Smooth muscle cell (in vitro differentiated cells): ENCODE measurements at regions not wholly inside any gene's neighbourhood (a gene's known extent, or its start where the extent isn't known, plus 50 kb on each side); places are given as distances from the start of the nearest gene placed in this dataset.

Experiments used
- DNase-seq: peaks from one replicate; lab custom pipeline; 2025; ENCODE audit not compliant: unreplicated experiment; lab: John Stamatoyannopoulos, UW
- H2AFZ ChIP-seq: fragments of 200-600 bp; sonication (generic); 2 replicates; pipeline ENCODE4 v1.6.0; 2016; ENCODE audit warnings: antibody characterized with exemption, low read depth, mild to moderate bottlenecking
- H3F3A ChIP-seq: fragments of 200-600 bp; sonication (generic); 2 replicates; pipeline ENCODE4 v1.6.0; 2017; ENCODE audit warnings: antibody characterized with exemption, low read depth
- H3K27ac ChIP-seq: fragments of 200-600 bp; sonication (generic); 2 replicates; pipeline ENCODE4 v1.5.1; 2016; ENCODE audit warnings: low read depth, mild to moderate bottlenecking
- H3K27me3 ChIP-seq: fragments of 200-600 bp; sonication (generic); 2 replicates; pipeline ENCODE4 v1.6.1; 2016; ENCODE audit warnings: low read depth, mild to moderate bottlenecking
- H3K36me3 ChIP-seq: fragments of 200-600 bp; sonication (generic); 2 replicates; pipeline ENCODE4 v1.5.1; 2016; ENCODE audit warnings: low read depth
- H3K4me1 ChIP-seq: fragments of 200-600 bp; sonication (generic); 2 replicates; pipeline ENCODE4 v1.5.1; 2016; ENCODE audit warnings: low read depth
- H3K4me2 ChIP-seq: fragments of 200-600 bp; sonication (generic); 2 replicates; pipeline ENCODE4 v1.6.0; 2016; ENCODE audit warnings: mild to moderate bottlenecking
- H3K4me3 ChIP-seq: fragments of 200-600 bp; sonication (generic); 2 replicates; pipeline ENCODE4 v1.5.1; 2016; ENCODE audit warnings: mild to moderate bottlenecking
- H3K79me2 ChIP-seq: fragments of 200-600 bp; sonication (generic); 2 replicates; pipeline ENCODE4 v1.6.0; 2016; ENCODE audit warnings: low read depth, mild to moderate bottlenecking
- H3K9ac ChIP-seq: fragments of 200-600 bp; sonication (generic); 2 replicates; pipeline ENCODE4 v1.6.0; 2016; ENCODE audit warnings: low read depth
- H3K9me3 ChIP-seq: fragments of 200-600 bp; sonication (generic); replicated peaks from 2 replicates; pipeline ENCODE4 v1.5.1; 2016; ENCODE audit warnings: low read depth
- H4K20me1 ChIP-seq: fragments of 200-600 bp; sonication (generic); 2 replicates; pipeline ENCODE4 v1.6.0; 2016; ENCODE audit warnings: low read depth
- CTCF ChIP-seq: fragments of 200-600 bp; sonication (generic); IDR thresholded peaks from 2 replicates; pipeline ENCODE4 v1.5.1; 2017; ENCODE audit warnings: borderline replicate concordance, mild to moderate bottlenecking, antibody characterized with exemption; ENCODE audit not compliant: insufficient read depth, poor library complexity, severe bottlenecking
- WGBS: methylation state at CpG from one replicate; pipeline ENCODE4 v1.1.7; 2016; ENCODE audit warnings: low lambda C conversion rate; 5-methylcytosine and 5-hydroxymethylcytosine counted together

DNA sequence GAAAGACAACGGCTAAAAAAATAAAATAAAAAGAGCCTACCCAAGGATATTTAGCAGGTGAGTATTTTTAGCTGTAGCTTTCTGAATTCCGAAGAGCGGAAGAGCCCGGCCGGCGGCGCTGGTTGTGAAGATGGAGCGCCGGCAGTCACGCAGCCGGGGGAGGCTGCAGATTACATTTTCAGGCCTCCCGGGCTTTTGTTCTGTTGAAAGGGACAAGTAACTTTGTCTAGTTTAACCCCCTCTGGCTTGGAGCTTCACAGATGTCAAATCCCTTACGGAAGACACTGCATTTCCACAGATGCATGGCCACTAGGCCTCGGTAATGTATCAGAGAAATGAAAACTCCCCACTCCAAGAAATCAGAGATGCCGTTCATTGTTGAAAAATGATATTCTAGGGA lies 497.6 kb upstream of the MKI67 start:
- WGBS = 97% methylated on average over 15 of the region's 15 CpGs
- H2AFZ ChIP-seq = no peak overlapping the region
- no peak overlapping the region for H3K27ac ChIP-seq
- no peak overlapping the region for H3K9ac ChIP-seq
- H3F3A ChIP-seq = no peaks in the 10 kb centered on the region
- no peaks in the 10 kb centered on the region for H4K20me1 ChIP-seq
- H3K9me3 ChIP-seq = no peaks in the 10 kb centered on the region
- TF ChIP-seq CTCF = no peak
- H3K4me2 ChIP-seq = no peak overlapping the region
- H3K36me3 ChIP-seq = no peaks in the 10 kb centered on the region
- no peaks in the 10 kb centered on the region for H3K79me2 ChIP-seq
- peaks cover 21% of the 10 kb centered on the region for H3K4me1 ChIP-seq
- no peaks in the 10 kb centered on the region for H3K27me3 ChIP-seq
- no peak overlapping the region for H3K4me3 ChIP-seq
- no peak for DNase-seq

DNA sequence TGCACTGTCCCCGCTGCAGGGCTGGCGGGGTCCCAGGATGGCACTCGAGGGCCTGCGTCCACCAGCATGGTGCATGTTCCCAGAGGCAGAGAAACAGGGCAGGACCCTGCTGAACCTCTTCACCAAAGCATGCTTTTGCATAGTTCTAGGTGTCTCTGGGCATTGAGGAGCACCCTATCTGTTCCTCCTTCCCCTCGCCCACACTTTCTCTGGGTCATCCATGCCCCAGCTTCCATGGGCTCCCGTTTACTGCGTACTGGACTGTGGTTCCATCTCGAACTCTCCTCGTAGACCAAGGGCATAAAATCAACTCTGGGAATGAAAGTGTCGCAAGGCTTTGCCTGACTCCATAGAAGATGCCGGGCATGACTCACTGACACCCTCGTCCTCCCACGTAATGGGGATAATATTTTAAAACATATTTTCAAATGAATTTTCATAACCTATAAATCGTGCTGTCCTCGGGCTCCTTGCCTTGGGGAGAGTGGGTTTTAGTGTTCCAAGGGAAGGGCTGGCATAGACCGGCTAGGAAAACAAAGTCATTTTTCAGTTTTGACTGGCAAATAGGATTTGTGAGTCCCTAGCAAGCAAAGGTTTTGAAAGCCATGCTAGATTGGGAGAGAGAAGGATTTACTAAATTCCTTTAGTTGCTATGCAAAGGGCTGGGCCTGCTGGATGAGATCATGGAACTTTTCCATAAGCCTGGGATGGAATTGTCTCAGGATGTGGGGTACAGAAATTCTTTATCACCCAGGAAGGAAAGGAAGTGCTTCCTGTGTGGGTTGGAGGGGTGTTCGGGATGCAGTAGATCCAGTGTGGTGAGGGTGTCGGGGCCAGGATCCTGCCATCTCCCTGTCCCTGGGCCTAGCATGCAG lies 498.7 kb upstream of the MKI67 start:
- no peak for DNase-seq
- Histone ChIP-seq H3K9me3 (no peaks in the 10 kb centered on the region), H3K79me2 (no peaks in the 10 kb centered on the region), H2AFZ (no peak overlapping the region), H4K20me1 (no peaks in the 10 kb centered on the region), H3F3A (no peaks in the 10 kb centered on the region), H3K27me3 (no peaks in the 10 kb centered on the region), H3K9ac (peak overlapping the region; percentile 66), H3K4me2 (peak overlapping the region; percentile 61), H3K36me3 (no peaks in the 10 kb centered on the region), H3K27ac (peak overlapping the region; percentile 88), H3K4me1 (peaks cover 21% of the 10 kb centered on the region), H3K4me3 (no peak overlapping the region)
- 70% methylated on average over 18 of the region's 18 CpGs for WGBS
- TF ChIP-seq CTCF = no peak

DNA sequence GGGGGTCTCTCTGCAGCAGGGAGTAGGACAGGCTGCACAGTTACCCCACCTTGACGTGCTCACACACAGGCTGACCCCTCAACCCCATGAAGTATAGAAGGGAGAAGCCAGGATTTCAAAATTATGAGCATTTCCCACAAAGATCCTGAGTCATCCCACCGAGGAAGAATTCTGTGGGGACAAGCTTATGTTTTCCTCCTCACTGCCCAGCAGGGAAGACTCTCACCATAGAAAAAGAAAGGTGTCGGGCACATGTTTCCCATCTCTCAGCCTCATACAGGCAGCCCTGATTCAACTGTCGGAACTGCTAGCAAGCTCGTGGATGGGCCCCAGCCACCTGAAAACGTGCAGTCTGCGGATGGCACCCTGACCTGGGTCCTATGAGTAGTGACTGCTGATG lies 499.7 kb upstream of the MKI67 start:
- Histone ChIP-seq H2AFZ (no peak overlapping the region), H3K9me3 (no peaks in the 10 kb centered on the region), H3K27ac (peak overlapping the region; percentile 88), H4K20me1 (no peaks in the 10 kb centered on the region), H3K4me1 (peaks cover 21% of the 10 kb centered on the region), H3K9ac (no peak overlapping the region), H3K4me2 (peak overlapping the region; percentile 61), H3F3A (no peaks in the 10 kb centered on the region), H3K79me2 (no peaks in the 10 kb centered on the region), H3K4me3 (no peak overlapping the region), H3K27me3 (no peaks in the 10 kb centered on the region), H3K36me3 (no peaks in the 10 kb centered on the region)
- 69% methylated on average over 7 of the region's 7 CpGs for WGBS
- DNase-seq = no peak
- TF ChIP-seq CTCF = no peak
